D721Med (cell line): ENCODE measurements at regions not wholly inside any gene's neighbourhood (a gene's known extent, or its start where the extent isn't known, plus 50 kb on each side); places are given as distances from the start of the nearest gene placed in this dataset.

Experiments used
- DNase-seq: peaks from one replicate; pipeline ENCODE4 v3.0.0; 2011; ENCODE audit warnings: low spot score; ENCODE audit not compliant: insufficient read length
- FAIRE-seq: peaks from 2 replicates; lab custom pipeline; 2011; peaks lifted over from hg19 to GRCh38; lab: Jason Lieb, UNC
- CTCF ChIP-seq: IDR thresholded peaks from 2 replicates; pipeline ENCODE4 v1.5.1; 2012; ENCODE audit warnings: mild to moderate bottlenecking, control low read depth; ENCODE audit not compliant: insufficient read depth; ENCODE audit errors: missing control alignments

GRCh38 chr9:99753436-99753835 lies 68.2 kb upstream of the NR4A3 start:
- no peak for TF ChIP-seq CTCF
- no peak for FAIRE-seq
- DNase-seq = no peak

- no peak for DNase-seq
- FAIRE-seq = no peak
- TF ChIP-seq CTCF = no peak
Observed at GRCh38 chr9:99760421-99760820, 61.3 kb upstream of the NR4A3 start.

DNA sequence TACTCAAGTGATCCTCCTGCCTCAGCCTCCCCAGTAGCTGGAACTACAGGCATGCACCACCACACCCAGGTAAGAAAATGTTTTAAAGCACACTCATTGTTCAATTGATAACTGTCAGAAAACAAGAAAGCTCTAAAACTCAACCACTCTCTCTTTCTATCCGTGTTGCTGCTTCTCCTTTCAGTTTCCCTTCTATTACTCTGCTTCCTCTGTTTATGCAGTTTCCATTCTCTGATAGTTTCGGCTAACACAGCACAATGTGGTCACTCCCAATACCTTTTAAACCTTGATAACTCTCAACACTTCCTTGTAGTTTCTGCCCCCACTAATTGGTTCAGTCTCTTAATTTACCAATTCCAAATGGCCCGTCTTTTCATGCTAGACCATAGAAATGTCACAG lies 59.2 kb upstream of the NR4A3 start:
- no peak for TF ChIP-seq CTCF
- FAIRE-seq = no peak
- no peak for DNase-seq
